ENCODE measurements at regions not wholly inside any gene's neighbourhood (a gene's known extent, or its start where the extent isn't known, plus 50 kb on each side); places are given as distances from the start of the nearest gene placed in this dataset.
A peak's percentile ranks its signal among the peaks of the same experiment; 100 is the strongest.

DNA sequence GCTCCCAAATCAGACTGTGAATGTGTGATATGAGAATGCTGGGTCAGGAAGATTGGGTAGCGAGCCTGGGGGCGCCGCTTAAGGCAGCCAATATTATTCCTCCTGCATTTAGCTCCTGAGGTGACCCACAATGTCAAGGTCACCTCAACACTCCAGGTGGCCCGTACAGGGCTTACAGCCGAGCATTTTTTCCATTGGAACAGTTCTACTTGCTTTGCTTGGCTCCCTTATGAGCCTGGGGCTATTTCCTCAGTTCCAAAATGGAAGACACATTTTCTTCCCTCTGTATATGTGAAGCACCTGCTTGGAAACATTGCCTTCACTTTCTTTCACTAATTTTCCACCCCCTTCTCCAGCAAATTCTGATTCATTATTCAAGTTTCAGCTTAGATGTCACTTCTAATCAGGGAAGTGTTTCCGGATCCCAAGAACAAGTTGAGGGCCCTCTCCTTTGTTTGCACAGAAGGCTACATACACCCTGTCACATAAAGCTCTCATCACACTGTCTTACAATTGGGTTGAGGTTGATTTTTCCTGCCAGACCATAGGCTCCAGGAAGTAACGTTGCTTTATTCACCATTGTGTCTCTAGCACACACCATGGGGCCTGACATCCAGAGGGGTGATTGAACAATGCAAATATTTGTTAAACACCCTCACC lies 330.2 kb downstream of the PIK3R1 start:
- no peaks in the 10 kb centered on the region for H3K36me3 ChIP-seq (ENCODE audit: insufficient read depth)
- H3K27ac Mint-ChIP-seq: no peak overlapping the region
- no peaks in the 10 kb centered on the region for H3K27me3 ChIP-seq (ENCODE audit: insufficient read depth)
- no peaks in the 10 kb centered on the region for H3K27me3 Mint-ChIP-seq (ENCODE audit: insufficient read depth, low read depth, poor library complexity)
- no peak for ATAC-seq
- no peak for TF ChIP-seq ZNF331 (CRISPR knock-in tag; IDR thresholded peaks at IDR 0.05; ENCODE audit: low read depth)
- no peak for TF ChIP-seq CREB1 (CRISPR knock-in tag; IDR thresholded peaks at IDR 0.05; ENCODE audit: low read depth)
- H3K4me1 Mint-ChIP-seq: peaks cover 8% of the 10 kb centered on the region
- no peaks in the 10 kb centered on the region for H3K9me3 Mint-ChIP-seq
- H3K4me3 ChIP-seq: no peak overlapping the region
- H3K4me2 ChIP-seq: no peak overlapping the region
- no peaks in the 10 kb centered on the region for H3K4me1 ChIP-seq (ENCODE audit: insufficient read depth)
- H3K79me2 ChIP-seq (replicated peaks; ENCODE audit: insufficient read depth): no peaks in the 10 kb centered on the region
- H3K27ac ChIP-seq (ENCODE audit: low read depth): no peak overlapping the region
- no peak for DNase-seq (ENCODE audit: low spot score)
- H3K36me3 Mint-ChIP-seq (ENCODE audit: low read depth): no peaks in the 10 kb centered on the region
- no peaks in the 10 kb centered on the region for H3F3A ChIP-seq (replicated peaks; ENCODE audit: low read depth)
- no peak overlapping the region for H3K4me3 Mint-ChIP-seq
- no peak overlapping the region for H2AFZ ChIP-seq
- H3K9me2 ChIP-seq (ENCODE audit: insufficient read depth): 0 out of 2 replicates have a peak, but pooled peaks cover 5% of the 10 kb centered on the region
- H4K20me1 ChIP-seq (replicated peaks; ENCODE audit: insufficient read depth): no peaks in the 10 kb centered on the region

DNA sequence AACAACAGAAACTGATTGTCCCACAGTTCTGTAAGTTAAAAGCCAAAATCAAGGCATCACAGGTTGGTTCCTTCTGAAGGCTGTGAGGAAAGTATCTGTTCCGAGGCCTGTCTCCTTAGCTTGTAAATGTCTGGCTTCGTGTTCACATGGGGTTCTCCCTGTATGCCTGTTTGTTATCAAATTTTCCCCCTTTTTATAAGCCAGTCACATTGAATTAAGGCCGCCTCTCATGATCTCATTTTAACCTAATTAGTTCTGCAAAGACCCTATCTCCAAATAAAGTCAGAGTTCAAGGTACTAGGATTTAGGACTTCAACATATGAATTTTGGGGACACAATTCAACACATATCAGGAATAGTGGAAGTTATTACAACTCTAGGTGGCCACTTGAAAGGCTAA lies 331.5 kb downstream of the PIK3R1 start:
- Histone ChIP-seq H3K4me1 (ENCODE audit: insufficient read depth) (no peaks in the 10 kb centered on the region), H3K27me3 (ENCODE audit: insufficient read depth) (no peaks in the 10 kb centered on the region), H3K79me2 (replicated peaks; ENCODE audit: insufficient read depth) (no peaks in the 10 kb centered on the region), H3K4me3 (no peak overlapping the region), H3K4me2 (no peak overlapping the region), H3K27ac (ENCODE audit: low read depth) (no peak overlapping the region), H4K20me1 (replicated peaks; ENCODE audit: insufficient read depth) (no peaks in the 10 kb centered on the region), H3F3A (replicated peaks; ENCODE audit: low read depth) (no peaks in the 10 kb centered on the region), H3K36me3 (ENCODE audit: insufficient read depth) (no peaks in the 10 kb centered on the region), H2AFZ (no peak overlapping the region), H3K9me2 (ENCODE audit: insufficient read depth) (0 out of 2 replicates have a peak, but pooled peaks cover 10% of the 10 kb centered on the region)
- ATAC-seq: no peak
- Mint-ChIP-seq H3K9me3 (no peaks in the 10 kb centered on the region; the same call in 2 of the 3 replicates), H3K27ac (no peak overlapping the region), H3K36me3 (ENCODE audit: low read depth) (no peaks in the 10 kb centered on the region), H3K27me3 (ENCODE audit: insufficient read depth, low read depth, poor library complexity) (peaks cover 2% of the 10 kb centered on the region), H3K4me1 (peaks cover 3% of the 10 kb centered on the region; the same call in 1 of the 3 replicates), H3K4me3 (no peak overlapping the region)
- DNase-seq (ENCODE audit: low spot score): no peak
- TF ChIP-seq STAT1 (IDR thresholded peaks at IDR 0.05; ENCODE audit: unreplicated experiment) (no peak), ZNF331 (CRISPR knock-in tag; IDR thresholded peaks at IDR 0.05; ENCODE audit: low read depth) (no peak), NANOG (IDR thresholded peaks at IDR 0.05; ENCODE audit: borderline replicate concordance) (no peak), EZH2 (IDR thresholded peaks at IDR 0.05; ENCODE audit: low read depth, unreplicated experiment) (no peak), CREB1 (CRISPR knock-in tag; IDR thresholded peaks at IDR 0.05; ENCODE audit: low read depth) (no peak)

DNA sequence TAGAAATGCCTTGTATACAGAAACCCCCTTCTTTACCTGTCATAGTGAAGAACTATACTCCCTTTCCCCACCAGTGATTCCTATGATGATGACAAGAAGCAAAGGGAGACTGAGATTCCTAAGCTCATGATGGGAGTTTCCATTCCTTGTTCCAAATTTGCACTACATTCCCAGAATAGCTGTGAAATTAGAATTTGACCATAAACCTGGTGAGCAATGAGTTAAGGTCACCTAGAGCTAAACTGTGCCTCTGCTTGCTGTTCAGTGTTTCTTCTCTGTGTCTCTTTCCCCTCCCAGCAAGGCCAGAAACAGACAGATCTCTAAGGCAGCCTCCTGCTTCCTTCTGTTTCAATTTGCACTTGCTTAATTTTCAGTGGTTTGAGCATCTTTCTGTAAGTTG lies 332.1 kb downstream of the PIK3R1 start:
- DNase-seq (ENCODE audit: low spot score) (no peak), ATAC-seq (no peak)
- Histone ChIP-seq H3K4me1 (ENCODE audit: insufficient read depth) (no peaks in the 10 kb centered on the region), H3F3A (replicated peaks; ENCODE audit: low read depth) (no peaks in the 10 kb centered on the region), H3K9me2 (ENCODE audit: insufficient read depth) (0 out of 2 replicates have a peak, but pooled peaks cover 14% of the 10 kb centered on the region), H4K20me1 (replicated peaks; ENCODE audit: insufficient read depth) (no peaks in the 10 kb centered on the region), H3K36me3 (ENCODE audit: insufficient read depth) (no peaks in the 10 kb centered on the region), H3K4me2 (no peak overlapping the region), H3K27me3 (ENCODE audit: insufficient read depth) (no peaks in the 10 kb centered on the region), H3K27ac (ENCODE audit: low read depth) (no peak overlapping the region), H3K4me3 (no peak overlapping the region), H3K79me2 (replicated peaks; ENCODE audit: insufficient read depth) (no peaks in the 10 kb centered on the region), H2AFZ (0 out of 2 replicates have a peak overlapping the region, but pooled peaks have one; percentile 43)
- peaks cover 2% of the 10 kb centered on the region for H3K27me3 Mint-ChIP-seq (ENCODE audit: insufficient read depth, low read depth, poor library complexity)
- H3K4me1 Mint-ChIP-seq: peaks cover 3% of the 10 kb centered on the region; the same call in 1 of the 3 replicates
- H3K27ac Mint-ChIP-seq: no peak overlapping the region
- no peaks in the 10 kb centered on the region; the same call in 2 of the 3 replicates for H3K9me3 Mint-ChIP-seq
- no peaks in the 10 kb centered on the region; the same call in 2 of the 3 replicates for H3K36me3 Mint-ChIP-seq (ENCODE audit: low read depth)
- no peak overlapping the region for H3K4me3 Mint-ChIP-seq
- TF ChIP-seq JUNB (IDR thresholded peaks at IDR 0.05; ENCODE audit: unreplicated experiment): no peak
- no peak for TF ChIP-seq NANOG (IDR thresholded peaks at IDR 0.05; ENCODE audit: borderline replicate concordance)
- TF ChIP-seq EZH2phosphoT487 (IDR thresholded peaks at IDR 0.05; ENCODE audit: unreplicated experiment): no peak
- TF ChIP-seq, protein P1, sequence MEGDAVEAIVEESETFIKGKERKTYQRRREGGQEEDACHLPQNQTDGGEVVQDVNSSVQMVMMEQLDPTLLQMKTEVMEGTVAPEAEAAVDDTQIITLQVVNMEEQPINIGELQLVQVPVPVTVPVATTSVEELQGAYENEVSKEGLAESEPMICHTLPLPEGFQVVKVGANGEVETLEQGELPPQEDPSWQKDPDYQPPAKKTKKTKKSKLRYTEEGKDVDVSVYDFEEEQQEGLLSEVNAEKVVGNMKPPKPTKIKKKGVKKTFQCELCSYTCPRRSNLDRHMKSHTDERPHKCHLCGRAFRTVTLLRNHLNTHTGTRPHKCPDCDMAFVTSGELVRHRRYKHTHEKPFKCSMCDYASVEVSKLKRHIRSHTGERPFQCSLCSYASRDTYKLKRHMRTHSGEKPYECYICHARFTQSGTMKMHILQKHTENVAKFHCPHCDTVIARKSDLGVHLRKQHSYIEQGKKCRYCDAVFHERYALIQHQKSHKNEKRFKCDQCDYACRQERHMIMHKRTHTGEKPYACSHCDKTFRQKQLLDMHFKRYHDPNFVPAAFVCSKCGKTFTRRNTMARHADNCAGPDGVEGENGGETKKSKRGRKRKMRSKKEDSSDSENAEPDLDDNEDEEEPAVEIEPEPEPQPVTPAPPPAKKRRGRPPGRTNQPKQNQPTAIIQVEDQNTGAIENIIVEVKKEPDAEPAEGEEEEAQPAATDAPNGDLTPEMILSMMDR (conservative IDR thresholded peaks at IDR 0.05; ENCODE audit: low read depth in 2 of 2): no peak
- TF ChIP-seq POLR2AphosphoS5 (IDR thresholded peaks at IDR 0.05; ENCODE audit: low read depth): no peak
- TF ChIP-seq ZNF114 (CRISPR knock-in tag; IDR thresholded peaks at IDR 0.05): no peak
- TF ChIP-seq CREB1 (CRISPR knock-in tag; IDR thresholded peaks at IDR 0.05; ENCODE audit: low read depth): no peak
- no peak for TF ChIP-seq STAT1 (IDR thresholded peaks at IDR 0.05; ENCODE audit: unreplicated experiment)
- TF ChIP-seq, protein P2, sequence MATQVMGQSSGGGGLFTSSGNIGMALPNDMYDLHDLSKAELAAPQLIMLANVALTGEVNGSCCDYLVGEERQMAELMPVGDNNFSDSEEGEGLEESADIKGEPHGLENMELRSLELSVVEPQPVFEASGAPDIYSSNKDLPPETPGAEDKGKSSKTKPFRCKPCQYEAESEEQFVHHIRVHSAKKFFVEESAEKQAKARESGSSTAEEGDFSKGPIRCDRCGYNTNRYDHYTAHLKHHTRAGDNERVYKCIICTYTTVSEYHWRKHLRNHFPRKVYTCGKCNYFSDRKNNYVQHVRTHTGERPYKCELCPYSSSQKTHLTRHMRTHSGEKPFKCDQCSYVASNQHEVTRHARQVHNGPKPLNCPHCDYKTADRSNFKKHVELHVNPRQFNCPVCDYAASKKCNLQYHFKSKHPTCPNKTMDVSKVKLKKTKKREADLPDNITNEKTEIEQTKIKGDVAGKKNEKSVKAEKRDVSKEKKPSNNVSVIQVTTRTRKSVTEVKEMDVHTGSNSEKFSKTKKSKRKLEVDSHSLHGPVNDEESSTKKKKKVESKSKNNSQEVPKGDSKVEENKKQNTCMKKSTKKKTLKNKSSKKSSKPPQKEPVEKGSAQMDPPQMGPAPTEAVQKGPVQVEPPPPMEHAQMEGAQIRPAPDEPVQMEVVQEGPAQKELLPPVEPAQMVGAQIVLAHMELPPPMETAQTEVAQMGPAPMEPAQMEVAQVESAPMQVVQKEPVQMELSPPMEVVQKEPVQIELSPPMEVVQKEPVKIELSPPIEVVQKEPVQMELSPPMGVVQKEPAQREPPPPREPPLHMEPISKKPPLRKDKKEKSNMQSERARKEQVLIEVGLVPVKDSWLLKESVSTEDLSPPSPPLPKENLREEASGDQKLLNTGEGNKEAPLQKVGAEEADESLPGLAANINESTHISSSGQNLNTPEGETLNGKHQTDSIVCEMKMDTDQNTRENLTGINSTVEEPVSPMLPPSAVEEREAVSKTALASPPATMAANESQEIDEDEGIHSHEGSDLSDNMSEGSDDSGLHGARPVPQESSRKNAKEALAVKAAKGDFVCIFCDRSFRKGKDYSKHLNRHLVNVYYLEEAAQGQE (IDR thresholded peaks at IDR 0.05; ENCODE audit: unreplicated experiment): no peak

Data from GM23338 (cell line).